Chondrocyte (in vitro differentiated cells): ENCODE measurements at regions not wholly inside any gene's neighbourhood (a gene's known extent, or its start where the extent isn't known, plus 50 kb on each side); places are given as distances from the start of the nearest gene placed in this dataset.

Experiments used
- DNase-seq: peaks from one replicate; pipeline ENCODE4 v3.0.0; 2021; ENCODE audit warnings: mixed read lengths, low spot score
- H3K27ac Mint-ChIP-seq: one replicate; pipeline ENCODE4 v1.8.0; 2021; ENCODE audit warnings: mild to moderate bottlenecking, moderate library complexity, mixed read lengths; ENCODE audit not compliant: unreplicated experiment
- H3K27me3 Mint-ChIP-seq: 2 replicates; pipeline ENCODE4 v1.8.0; 2021; ENCODE audit warnings: low read depth, mixed read lengths
- H3K36me3 Mint-ChIP-seq: 2 replicates; pipeline ENCODE4 v1.8.0; 2021; ENCODE audit warnings: low read depth, mixed read lengths
- H3K4me1 Mint-ChIP-seq: 2 replicates; pipeline ENCODE4 v1.8.0; 2021; ENCODE audit warnings: low read depth, mild to moderate bottlenecking, mixed read lengths
- H3K4me3 Mint-ChIP-seq: one replicate; pipeline ENCODE4 v1.8.0; 2021; ENCODE audit warnings: mild to moderate bottlenecking, moderate library complexity, mixed read lengths; ENCODE audit not compliant: unreplicated experiment
- H3K9me3 Mint-ChIP-seq: 2 replicates; pipeline ENCODE4 v1.8.0; 2021; ENCODE audit warnings: low read depth, mixed read lengths
- TF ChIP-seq, protein P1 (sequence below): fragments of 200-600 bp; sonication (generic); IDR thresholded peaks from 2 replicates; pipeline ENCODE4 v1.5.0; 2021; ENCODE audit warnings: antibody characterized with exemption, mild to moderate bottlenecking, moderate library complexity

DNA sequence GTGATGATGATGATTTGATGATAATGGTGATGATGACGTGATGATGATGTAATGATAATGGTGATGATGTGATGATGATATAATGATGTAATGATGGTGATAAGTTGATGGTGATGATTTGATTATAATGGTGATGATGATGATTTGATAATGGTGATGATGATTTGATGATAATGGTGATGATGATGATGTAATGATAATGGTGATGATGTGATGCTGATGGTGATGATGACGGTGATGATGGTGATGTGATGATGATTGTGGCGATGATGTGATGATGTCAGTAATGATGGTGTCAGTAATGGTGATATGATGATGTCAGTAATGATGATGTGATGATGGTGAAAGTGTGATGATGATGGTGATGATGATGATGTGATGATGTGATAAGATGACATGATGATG, 613.4 kb downstream of the AACS start:
- no peak for DNase-seq
- no peaks in the 10 kb centered on the region for H3K4me1 Mint-ChIP-seq

DNA sequence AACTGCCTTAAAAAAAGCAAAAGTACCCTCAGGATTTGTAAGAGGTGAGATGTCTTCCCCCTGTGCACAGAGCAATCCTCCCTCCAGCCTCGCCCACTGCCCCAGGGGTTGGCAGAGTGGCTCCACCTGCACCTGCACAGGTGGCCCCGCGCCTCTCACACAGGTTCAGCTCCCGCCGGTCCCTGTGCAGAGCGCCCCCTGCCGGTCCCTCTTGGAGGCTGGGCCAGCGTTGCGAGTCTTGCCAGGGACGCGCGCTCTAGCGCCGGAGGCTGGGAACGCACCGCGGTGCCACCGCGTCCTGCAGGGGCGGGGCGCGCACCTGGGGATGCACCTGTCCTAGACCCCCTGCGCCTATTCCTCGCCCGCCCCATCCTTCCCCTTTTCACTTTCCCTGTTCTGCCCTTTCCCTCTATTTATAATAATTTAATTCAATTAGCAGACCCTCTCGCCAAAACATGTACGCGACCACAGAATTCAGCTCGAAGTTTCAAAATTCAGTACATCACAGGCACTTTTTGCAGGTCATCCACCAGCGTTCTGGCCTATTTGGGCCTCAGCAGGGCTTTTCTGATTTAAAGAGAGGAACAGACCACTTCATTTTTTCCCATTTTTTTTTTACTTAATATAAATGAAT, 618.6 kb downstream of the AACS start:
- H3K4me3 Mint-ChIP-seq = no peak overlapping the region
- H3K27me3 Mint-ChIP-seq = no peaks in the 10 kb centered on the region
- H3K4me1 Mint-ChIP-seq = no peaks in the 10 kb centered on the region
- no peaks in the 10 kb centered on the region for H3K9me3 Mint-ChIP-seq
- TF ChIP-seq, protein P1, sequence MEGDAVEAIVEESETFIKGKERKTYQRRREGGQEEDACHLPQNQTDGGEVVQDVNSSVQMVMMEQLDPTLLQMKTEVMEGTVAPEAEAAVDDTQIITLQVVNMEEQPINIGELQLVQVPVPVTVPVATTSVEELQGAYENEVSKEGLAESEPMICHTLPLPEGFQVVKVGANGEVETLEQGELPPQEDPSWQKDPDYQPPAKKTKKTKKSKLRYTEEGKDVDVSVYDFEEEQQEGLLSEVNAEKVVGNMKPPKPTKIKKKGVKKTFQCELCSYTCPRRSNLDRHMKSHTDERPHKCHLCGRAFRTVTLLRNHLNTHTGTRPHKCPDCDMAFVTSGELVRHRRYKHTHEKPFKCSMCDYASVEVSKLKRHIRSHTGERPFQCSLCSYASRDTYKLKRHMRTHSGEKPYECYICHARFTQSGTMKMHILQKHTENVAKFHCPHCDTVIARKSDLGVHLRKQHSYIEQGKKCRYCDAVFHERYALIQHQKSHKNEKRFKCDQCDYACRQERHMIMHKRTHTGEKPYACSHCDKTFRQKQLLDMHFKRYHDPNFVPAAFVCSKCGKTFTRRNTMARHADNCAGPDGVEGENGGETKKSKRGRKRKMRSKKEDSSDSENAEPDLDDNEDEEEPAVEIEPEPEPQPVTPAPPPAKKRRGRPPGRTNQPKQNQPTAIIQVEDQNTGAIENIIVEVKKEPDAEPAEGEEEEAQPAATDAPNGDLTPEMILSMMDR = peak; percentile 26
- DNase-seq = no peak
- no peaks in the 10 kb centered on the region for H3K36me3 Mint-ChIP-seq
- H3K27ac Mint-ChIP-seq = no peak overlapping the region

More for the DNA sequence above, 613.4 kb downstream of the AACS start:
- Mint-ChIP-seq H3K27me3 (no peaks in the 10 kb centered on the region), H3K9me3 (no peaks in the 10 kb centered on the region), H3K27ac (no peak overlapping the region), H3K4me3 (no peak overlapping the region), H3K36me3 (no peaks in the 10 kb centered on the region)
- TF ChIP-seq, protein P1 = no peak

DNA sequence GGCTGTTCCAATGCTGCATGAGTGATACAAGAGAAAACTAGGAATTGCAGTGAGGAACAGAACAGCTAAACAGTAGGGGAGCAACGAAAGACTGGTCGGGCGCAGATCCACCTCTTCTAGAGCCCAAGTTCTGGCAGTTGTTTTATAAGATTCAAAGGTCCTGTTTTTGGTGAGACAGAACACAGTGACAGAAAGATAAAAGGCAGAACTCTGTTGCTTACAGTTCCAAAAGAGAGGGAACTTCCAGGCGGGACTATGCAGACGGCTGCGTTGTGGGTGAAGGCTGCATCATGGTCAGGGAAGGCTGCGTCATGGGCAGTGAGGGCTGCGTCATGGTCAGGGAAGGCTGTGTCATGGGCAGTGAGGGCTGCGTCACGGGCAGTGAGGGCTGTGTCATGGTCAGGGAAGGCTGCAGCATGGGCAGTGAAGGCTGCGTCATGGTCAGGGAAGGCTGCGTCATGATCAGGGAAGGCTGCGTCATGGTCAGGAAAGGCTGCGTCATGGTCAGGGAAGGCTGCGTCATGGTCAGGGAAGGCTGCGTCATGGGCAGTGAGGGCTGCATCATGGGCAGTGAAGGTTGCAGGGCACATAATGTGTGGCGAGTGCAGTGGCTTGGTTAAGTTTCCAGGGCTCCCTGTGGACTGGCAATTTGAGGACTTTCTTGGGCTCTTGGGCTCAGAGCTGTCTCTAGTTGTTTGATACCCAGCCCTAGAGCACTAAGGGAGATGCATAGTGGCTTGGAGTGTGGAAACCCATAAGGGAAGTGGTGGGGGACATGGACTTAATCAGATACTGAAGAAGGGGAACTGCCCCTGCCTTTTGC, 619.9 kb downstream of the AACS start:
- H3K4me3 Mint-ChIP-seq = no peak overlapping the region
- no peaks in the 10 kb centered on the region for H3K4me1 Mint-ChIP-seq
- no peak overlapping the region for H3K27ac Mint-ChIP-seq
- TF ChIP-seq, protein P1 = no peak
- no peaks in the 10 kb centered on the region for H3K9me3 Mint-ChIP-seq
- no peaks in the 10 kb centered on the region for H3K36me3 Mint-ChIP-seq
- no peaks in the 10 kb centered on the region for H3K27me3 Mint-ChIP-seq
- no peak for DNase-seq

DNA sequence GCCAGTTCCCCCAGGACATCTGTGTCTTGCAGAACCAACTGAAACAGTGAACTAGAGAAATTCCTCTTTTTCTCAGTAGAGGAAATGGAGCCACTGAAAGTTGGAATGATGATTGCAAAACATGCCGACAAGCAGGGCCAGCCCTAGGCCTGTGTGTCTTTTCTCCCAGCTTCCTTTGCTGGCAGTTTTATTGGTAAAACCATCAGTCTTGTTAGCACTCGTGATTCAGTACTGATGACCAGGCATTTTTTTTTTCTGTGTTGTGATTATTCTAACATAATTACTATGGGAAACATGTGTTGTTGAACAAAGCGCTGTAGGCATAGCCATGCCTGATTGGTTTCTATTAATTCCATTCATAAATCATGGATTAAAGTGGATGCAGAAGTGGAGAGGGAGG, 620.7 kb downstream of the AACS start:
- H3K9me3 Mint-ChIP-seq = no peaks in the 10 kb centered on the region
- H3K4me3 Mint-ChIP-seq = no peak overlapping the region
- H3K27ac Mint-ChIP-seq = no peak overlapping the region
- DNase-seq = no peak
- no peaks in the 10 kb centered on the region for H3K27me3 Mint-ChIP-seq
- TF ChIP-seq, protein P1 = no peak
- H3K36me3 Mint-ChIP-seq = no peaks in the 10 kb centered on the region
- no peaks in the 10 kb centered on the region for H3K4me1 Mint-ChIP-seq

DNA sequence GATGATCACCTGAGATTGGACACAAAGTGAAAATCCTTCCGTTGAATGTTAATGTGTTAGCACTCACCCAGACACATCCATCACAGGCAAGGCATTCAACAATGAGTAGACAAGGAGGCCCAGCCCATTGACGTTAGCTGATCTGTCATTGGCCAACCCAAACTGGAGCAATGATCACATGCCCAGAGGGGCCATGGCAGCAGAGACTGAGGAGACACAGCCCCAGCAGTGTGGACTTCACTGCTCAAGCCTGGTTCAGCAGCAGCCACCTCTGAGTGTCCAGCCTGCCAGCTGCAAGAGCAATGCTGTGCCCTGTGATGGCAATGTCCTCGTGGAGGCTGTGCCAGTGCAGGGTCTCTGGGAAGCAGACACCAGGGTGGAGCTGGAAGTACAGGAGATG, 622.2 kb downstream of the AACS start:
- no peaks in the 10 kb centered on the region for H3K9me3 Mint-ChIP-seq
- DNase-seq = no peak
- H3K4me3 Mint-ChIP-seq = no peak overlapping the region
- TF ChIP-seq, protein P1 = no peak
- no peaks in the 10 kb centered on the region for H3K36me3 Mint-ChIP-seq
- no peaks in the 10 kb centered on the region for H3K4me1 Mint-ChIP-seq
- H3K27ac Mint-ChIP-seq = no peak overlapping the region
- H3K27me3 Mint-ChIP-seq = no peaks in the 10 kb centered on the region
